ENCODE measurements at regions not wholly inside any gene's neighbourhood (a gene's known extent, or its start where the extent isn't known, plus 50 kb on each side); places are given as distances from the start of the nearest gene placed in this dataset.

GRCh38 chr12:126644236-126645020, 1579.2 kb downstream of the AACS start:
- H3K4me3 ChIP-seq (ENCODE audit: low read depth, low read length) = no peak overlapping the region
- TF ChIP-seq CTCF (IDR thresholded peaks at IDR 0.05; ENCODE audit: borderline replicate concordance, insufficient read depth, low read depth, low read length) = no peak

GRCh38 chr12:126648074-126648473, 1582.8 kb downstream of the AACS start:
- no peak overlapping the region for H3K4me3 ChIP-seq (ENCODE audit: low read depth, low read length)
- no peak for TF ChIP-seq CTCF (IDR thresholded peaks at IDR 0.05; ENCODE audit: borderline replicate concordance, insufficient read depth, low read depth, low read length)

- no peak overlapping the region for H3K4me3 ChIP-seq (ENCODE audit: low read depth, low read length)
- TF ChIP-seq CTCF (IDR thresholded peaks at IDR 0.05; ENCODE audit: borderline replicate concordance, insufficient read depth, low read depth, low read length) = no peak
Measured at GRCh38 chr12:126651133-126651532, 1585.9 kb downstream of the AACS start.

- H3K4me3 ChIP-seq (ENCODE audit: low read depth, low read length) = no peak overlapping the region
- TF ChIP-seq CTCF (IDR thresholded peaks at IDR 0.05; ENCODE audit: borderline replicate concordance, insufficient read depth, low read depth, low read length) = 0 out of 2 replicates have a peak, but pooled peaks have one; percentile 10
Measured at GRCh38 chr12:126663304-126664094, 1598.3 kb downstream of the AACS start.

- H3K4me3 ChIP-seq (ENCODE audit: low read depth, low read length) = no peak overlapping the region
- TF ChIP-seq CTCF (IDR thresholded peaks at IDR 0.05; ENCODE audit: borderline replicate concordance, insufficient read depth, low read depth, low read length) = no peak
Measured at GRCh38 chr12:126667339-126667738, 1599.6 kb upstream of the TMEM132C start.

- TF ChIP-seq CTCF (IDR thresholded peaks at IDR 0.05; ENCODE audit: borderline replicate concordance, insufficient read depth, low read depth, low read length) = no peak
- H3K4me3 ChIP-seq (ENCODE audit: low read depth, low read length) = no peak overlapping the region
Measured at GRCh38 chr12:126668538-126668937, 1598.4 kb upstream of the TMEM132C start.

Data from GM12875 (cell line).